ENCODE measurements at regions not wholly inside any gene's neighbourhood (a gene's known extent, or its start where the extent isn't known, plus 50 kb on each side); places are given as distances from the start of the nearest gene placed in this dataset.

- CTCF ChIA-PET = no interaction called here
- POLR2A ChIA-PET = no interaction called here
These were observed 145.6 kb upstream of the FSCB start for GRCh38 chr14:44652640-44653039.

GRCh38 chr14:44649061-44649460 lies 142.0 kb upstream of the FSCB start:
- TF ChIP-seq CTCF (IDR thresholded peaks at IDR 0.05; ENCODE audit: control extremely low read depth, extremely low read depth, low read depth, missing control alignments) = no peak
- POLR2A ChIA-PET = no interaction called here
- CTCF ChIA-PET = no interaction called here
- DNase-seq (ENCODE audit: extremely low spot score) = no peak

More at GRCh38 chr14:44652640-44653039, 145.6 kb upstream of the FSCB start:
- no peak for DNase-seq (ENCODE audit: extremely low spot score)
- no peak for TF ChIP-seq CTCF (IDR thresholded peaks at IDR 0.05; ENCODE audit: control extremely low read depth, extremely low read depth, low read depth, missing control alignments)

GRCh38 chr14:44640416-44640815 lies 133.3 kb upstream of the FSCB start:
- TF ChIP-seq CTCF (IDR thresholded peaks at IDR 0.05; ENCODE audit: control extremely low read depth, extremely low read depth, low read depth, missing control alignments) = no peak
- POLR2A ChIA-PET = no interaction called here
- CTCF ChIA-PET = interaction anchor here (1.3 kb wide), 1 partner anchor 26 kb away, joined by 4 read pairs; no protein-coding TSS in a partner anchor
- no peak for DNase-seq (ENCODE audit: extremely low spot score)

GRCh38 chr14:44639781-44640385 lies 132.8 kb upstream of the FSCB start:
- POLR2A ChIA-PET = no interaction called here
- CTCF ChIA-PET = interaction anchor here (1.3 kb wide), 1 partner anchor 26 kb away, joined by 4 read pairs; no protein-coding TSS in a partner anchor
- DNase-seq (ENCODE audit: extremely low spot score) = no peak
- no peak for TF ChIP-seq CTCF (IDR thresholded peaks at IDR 0.05; ENCODE audit: control extremely low read depth, extremely low read depth, low read depth, missing control alignments)

GRCh38 chr14:44634692-44635091 lies 127.6 kb upstream of the FSCB start:
- ChIA-PET CTCF (no interaction called here), POLR2A (no interaction called here)
- no peak for DNase-seq (ENCODE audit: extremely low spot score)
- no peak for TF ChIP-seq CTCF (IDR thresholded peaks at IDR 0.05; ENCODE audit: control extremely low read depth, extremely low read depth, low read depth, missing control alignments)

GRCh38 chr14:44626423-44626822 lies 119.3 kb upstream of the FSCB start:
- ChIA-PET POLR2A (no interaction called here), CTCF (interaction anchor here (1.1 to 1.4 kb wide), 3 partner anchors 10 to 21 kb away, joined by 3 to 4 read pairs (median 3); no protein-coding TSS in a partner anchor)
- no peak for DNase-seq (ENCODE audit: extremely low spot score)
- TF ChIP-seq CTCF (IDR thresholded peaks at IDR 0.05; ENCODE audit: control extremely low read depth, extremely low read depth, low read depth, missing control alignments) = no peak

All from GM10248 (cell line).